Erythroblast (primary cell): ENCODE measurements at regions not wholly inside any gene's neighbourhood (a gene's known extent, or its start where the extent isn't known, plus 50 kb on each side); places are given as distances from the start of the nearest gene placed in this dataset.

ENCODE experiments used
- GATA1 ChIP-seq: IDR thresholded peaks from 2 replicates; pipeline ENCODE4 v1.6.1; 2011; ENCODE audit warnings: low read depth, mild to moderate bottlenecking, control low read depth, low read length, moderate library complexity
- POLR2A ChIP-seq: IDR thresholded peaks from 2 replicates; pipeline ENCODE4 v1.6.1; 2011; ENCODE audit warnings: mild to moderate bottlenecking, low read length

GRCh38 chr10:90096196-90096595, 394.8 kb downstream of the KIF20B start:
- TF ChIP-seq POLR2A (no peak), GATA1 (no peak)
